ENCODE measurements at regions not wholly inside any gene's neighbourhood (a gene's known extent, or its start where the extent isn't known, plus 50 kb on each side); places are given as distances from the start of the nearest gene placed in this dataset.

- H3K9ac ChIP-seq (replicated peaks in 1 of 4; ENCODE audit: extremely low read depth in 1 of 4, low read depth in 3 of 4, low read length in 3 of 4): no peak overlapping the region
- no peak overlapping the region for H3K23ac ChIP-seq (ENCODE audit: insufficient read length)
- no peak overlapping the region for H4K91ac ChIP-seq (replicated peaks; ENCODE audit: insufficient read length, low read length)
- H3K79me2 ChIP-seq (ENCODE audit: control insufficient read depth in 1 of 2, insufficient read depth in 2 of 2, low read length in 2 of 2): no peaks in the 10 kb centered on the region
- H3K14ac ChIP-seq (ENCODE audit: insufficient read length): no peak overlapping the region
- ChIA-PET POLR2A (ENCODE audit: partially characterized antibody) (interaction anchor here (1.5 kb wide), 1 partner anchor 8 kb away, joined by 3 read pairs; no protein-coding TSS in a partner anchor), CTCF (ENCODE audit: partially characterized antibody) (interaction anchor here (1.4 to 1.6 kb wide), 2 partner anchors 13 to 30 kb away, joined by 3 to 5 read pairs; no protein-coding TSS in a partner anchor)
- H3K4me1 ChIP-seq (replicated peaks in 1 of 4; ENCODE audit: control insufficient read depth in 3 of 4, insufficient read depth in 4 of 4, low read length in 3 of 4): peaks cover 4 to 33% (median 24%) of the 10 kb centered on the region in 4 experiments
- no peak overlapping the region for H3K56ac ChIP-seq (replicated peaks; ENCODE audit: insufficient read length, low read depth, low read length)
- H3K9me3 ChIP-seq (ENCODE audit: insufficient read depth in 2 of 2, low read depth in 1 of 2, low read length in 1 of 2): no peaks in the 10 kb centered on the region; a peak in 1 of 4 replicates
- no peak overlapping the region for H3K4me3 ChIP-seq (ENCODE audit: extremely low read depth in 1 of 4, insufficient read depth in 2 of 4, low read depth in 3 of 4, low read length in 4 of 4)
- no peaks in the 10 kb centered on the region for H3K36me3 ChIP-seq (ENCODE audit: control insufficient read depth in 2 of 4, insufficient read depth in 4 of 4, low read length in 3 of 4)
- H4K8ac ChIP-seq (ENCODE audit: extremely low read depth, insufficient read depth, low read length): 0 out of 2 replicates have a peak overlapping the region, but pooled peaks have one; percentile 0
- no peak overlapping the region for H3K4ac ChIP-seq (replicated peaks; ENCODE audit: insufficient read length, low read depth, low read length)
- TF ChIP-seq SP2 (IDR thresholded peaks at IDR 0.05; ENCODE audit: low read length): no peak
- no peak for TF ChIP-seq SIX5 (IDR thresholded peaks at IDR 0.05; ENCODE audit: low read depth, low read length)
- TF ChIP-seq BCL11A (IDR thresholded peaks at IDR 0.05; ENCODE audit: low read depth in 2 of 2, low read length in 2 of 2): no peak
- TF ChIP-seq POLR2A (IDR thresholded peaks at IDR 0.05; ENCODE audit: control extremely low read depth in 1 of 2, low read depth in 2 of 2, low read length in 2 of 2): no peak
- TF ChIP-seq USF2 (IDR thresholded peaks at IDR 0.05; ENCODE audit: low read length): no peak
- TF ChIP-seq JUND (IDR thresholded peaks at IDR 0.05; ENCODE audit: low read length): no peak
- H3K18ac ChIP-seq (ENCODE audit: extremely low read depth, low read length): peak overlapping the region; percentile 83
- peak overlapping the region; percentile 43; the same call in 1 of the 2 replicates for H2BK12ac ChIP-seq (ENCODE audit: low read depth, low read length)
- H3K27me3 ChIP-seq (replicated peaks in 1 of 4; ENCODE audit: control insufficient read depth in 3 of 4, extremely low read depth in 1 of 4, insufficient read depth in 3 of 4, low read length in 3 of 4): no peaks in the 10 kb centered on the region; a peak in 1 of 7 replicates
- H2BK20ac ChIP-seq (ENCODE audit: low read length): no peak overlapping the region
- H3K27ac ChIP-seq (ENCODE audit: low read depth, low read length): no peak overlapping the region
- H2BK5ac ChIP-seq (ENCODE audit: low read depth, low read length): no peak overlapping the region
- H4K5ac ChIP-seq (ENCODE audit: insufficient read length, low read depth, low read length): no peak overlapping the region
- FAIRE-seq: no peak
- no peak overlapping the region for H2AK5ac ChIP-seq (ENCODE audit: low read depth, low read length)
- no peaks in the 10 kb centered on the region; the same call in 1 of the 2 replicates for H3K23me2 ChIP-seq (ENCODE audit: low read depth, low read length)
- no peak for DNase-seq (ENCODE audit: low read depth in 1 of 2, low spot score in 2 of 2)
- H4K20me1 ChIP-seq (replicated peaks in 1 of 2; ENCODE audit: control insufficient read depth in 1 of 2, insufficient read depth in 2 of 2, low read length in 2 of 2): no peaks in the 10 kb centered on the region
- WGBS, 2 experiments (ENCODE audit: extremely low coverage in 1 of 2, insufficient coverage in 1 of 2, insufficient read length in 1 of 2, insufficient replicate concordance in 2 of 2, low coverage in 1 of 2, low lambda C conversion rate in 2 of 2, missing lambda C conversion rate in 1 of 2): 86% methylated on average over 10 of the region's 12 CpGs; no CpG with 5 or more reads in 1 of the 2 experiments
- peak overlapping the region in 1 of 2 experiments; percentile 3; a peak in 2 of 4 replicates for H3K4me2 ChIP-seq (ENCODE audit: insufficient read depth in 1 of 2, low read depth in 2 of 2, low read length in 2 of 2)
- no peak overlapping the region for H2BK15ac ChIP-seq (ENCODE audit: low read length)
- no peak overlapping the region for H2BK120ac ChIP-seq (replicated peaks; ENCODE audit: low read depth, low read length)
- H3K79me1 ChIP-seq (ENCODE audit: low read depth, low read length): no peaks in the 10 kb centered on the region
- no peak overlapping the region for H2AFZ ChIP-seq (ENCODE audit: low read length)
Measured at GRCh38 chr5:172573986-172574870, 66.8 kb upstream of the NEURL1B start.

Measured in H1 (cell line).